ENCODE measurements at regions not wholly inside any gene's neighbourhood (a gene's known extent, or its start where the extent isn't known, plus 50 kb on each side); places are given as distances from the start of the nearest gene placed in this dataset.

DNA sequence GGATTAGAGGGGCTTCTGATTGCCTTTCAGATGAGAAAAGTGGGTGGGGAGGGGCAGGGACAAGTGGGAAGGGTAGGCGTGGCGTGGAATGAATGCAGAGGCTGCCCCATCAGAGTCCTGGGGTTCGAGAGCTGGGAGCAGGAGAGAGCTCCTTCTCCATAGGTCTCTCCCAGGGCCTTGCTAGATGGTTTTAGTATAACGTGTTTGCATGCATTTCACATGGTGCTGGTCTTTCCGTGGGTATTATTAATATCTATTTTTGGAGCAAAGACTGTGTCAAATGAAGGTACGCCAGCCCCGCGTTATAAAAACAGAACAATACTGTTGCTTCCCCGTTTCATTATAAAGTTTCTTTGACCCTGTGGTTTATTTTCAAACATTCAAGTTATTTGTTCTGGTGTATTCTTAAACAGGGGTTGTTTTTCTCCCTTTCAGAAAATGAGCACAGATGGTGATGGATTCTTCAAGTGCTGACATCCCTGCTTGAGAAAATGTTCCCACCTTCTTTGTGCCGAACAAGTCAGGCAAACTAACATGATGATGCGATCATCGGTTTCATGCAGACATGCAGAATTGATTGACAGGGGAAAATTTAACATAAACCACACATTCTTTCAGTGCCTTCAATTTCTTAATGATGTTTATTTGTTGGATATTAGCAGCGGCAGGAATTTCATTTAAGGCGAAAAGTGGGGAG is 62.1 kb upstream of the ZNF536 start:
- TF ChIP-seq, protein P1, sequence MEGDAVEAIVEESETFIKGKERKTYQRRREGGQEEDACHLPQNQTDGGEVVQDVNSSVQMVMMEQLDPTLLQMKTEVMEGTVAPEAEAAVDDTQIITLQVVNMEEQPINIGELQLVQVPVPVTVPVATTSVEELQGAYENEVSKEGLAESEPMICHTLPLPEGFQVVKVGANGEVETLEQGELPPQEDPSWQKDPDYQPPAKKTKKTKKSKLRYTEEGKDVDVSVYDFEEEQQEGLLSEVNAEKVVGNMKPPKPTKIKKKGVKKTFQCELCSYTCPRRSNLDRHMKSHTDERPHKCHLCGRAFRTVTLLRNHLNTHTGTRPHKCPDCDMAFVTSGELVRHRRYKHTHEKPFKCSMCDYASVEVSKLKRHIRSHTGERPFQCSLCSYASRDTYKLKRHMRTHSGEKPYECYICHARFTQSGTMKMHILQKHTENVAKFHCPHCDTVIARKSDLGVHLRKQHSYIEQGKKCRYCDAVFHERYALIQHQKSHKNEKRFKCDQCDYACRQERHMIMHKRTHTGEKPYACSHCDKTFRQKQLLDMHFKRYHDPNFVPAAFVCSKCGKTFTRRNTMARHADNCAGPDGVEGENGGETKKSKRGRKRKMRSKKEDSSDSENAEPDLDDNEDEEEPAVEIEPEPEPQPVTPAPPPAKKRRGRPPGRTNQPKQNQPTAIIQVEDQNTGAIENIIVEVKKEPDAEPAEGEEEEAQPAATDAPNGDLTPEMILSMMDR (IDR thresholded peaks at IDR 0.05), result no peak
- TF ChIP-seq POLR2A (IDR thresholded peaks at IDR 0.05), result no peak

Data from heart left ventricle (tissue), 13 donors.